HEK293 (cell line): ENCODE measurements at regions not wholly inside any gene's neighbourhood (a gene's known extent, or its start where the extent isn't known, plus 50 kb on each side); places are given as distances from the start of the nearest gene placed in this dataset.

Experiments
- CTCF ChIA-PET: fragments of 350-600 bp; formaldehyde crosslinking; extraction: SDS; loops from one replicate; lab custom pipeline; 2021; ENCODE audit warnings: antibody characterized with exemption; lab: Yijun Ruan, JAX
- POLR2A ChIA-PET: fragments of 300-600 bp; formaldehyde crosslinking; extraction: SDS; loops from one replicate; lab custom pipeline; 2020; ENCODE audit warnings: antibody characterized with exemption, inconsistent platforms; lab: Yijun Ruan, JAX
- H3K27ac ChIP-seq: fragments of 200-500 bp; sonication (Bioruptor generic); 2 replicates; pipeline ENCODE4 v1.5.1; 2014; ENCODE audit warnings: low read depth, low read length, control low read depth, inconsistent platforms; ENCODE audit errors: extremely low read depth
- H3K36me3 ChIP-seq, 2 experiments: fragments of 200-500 bp in 1 of 2; sonication (Bioruptor generic) in 1 of 2; 1 replicate in 1 of 2; 2 replicates in 1 of 2; pipeline ENCODE4 v1.5.1; 2014 to 2017; ENCODE audit warnings: inconsistent platforms in 2 of 2, low read length in 2 of 2; ENCODE audit not compliant: control insufficient read depth in 2 of 2, insufficient read depth in 1 of 2
- H3K4me1 ChIP-seq: fragments of 200-500 bp; sonication (Bioruptor generic); 2 replicates; pipeline ENCODE4 v1.5.1; 2014; ENCODE audit warnings: mild to moderate bottlenecking, low read length, inconsistent platforms; ENCODE audit not compliant: control insufficient read depth, insufficient read depth
- H3K4me3 ChIP-seq: 2 replicates; pipeline ENCODE4 v1.5.1; 2011; ENCODE audit warnings: low read depth, mild to moderate bottlenecking, control low read depth, low read length, moderate library complexity
- H3K9me3 ChIP-seq: fragments of 200-500 bp; sonication (Bioruptor generic); 2 replicates; pipeline ENCODE4 v1.5.1; 2014; ENCODE audit warnings: low read depth, low read length, inconsistent platforms; ENCODE audit not compliant: control insufficient read depth, insufficient read depth
- KLF10 ChIP-seq: fragments of 450-650 bp; IDR thresholded peaks from 2 replicates; pipeline ENCODE4 v1.5.1; 2018; ENCODE audit warnings: missing biosample characterization, mild to moderate bottlenecking, missing genetic modification characterization
- PATZ1 ChIP-seq: fragments of 450-650 bp; formaldehyde crosslinking; IDR thresholded peaks from 2 replicates; pipeline ENCODE4 v1.5.1; 2016; ENCODE audit warnings: missing biosample characterization, missing genetic modification characterization
- YY1 ChIP-seq: fragments of 450-650 bp; formaldehyde crosslinking; IDR thresholded peaks from 2 replicates; pipeline ENCODE4 v1.5.1; 2018; ENCODE audit warnings: missing biosample characterization, missing genetic modification characterization
- ZBTB1 ChIP-seq: fragments of 450-650 bp; formaldehyde crosslinking; IDR thresholded peaks from 2 replicates; pipeline ENCODE4 v1.5.1; 2016; ENCODE audit warnings: missing biosample characterization, missing genetic modification characterization
- ZBTB20 ChIP-seq: fragments of 450-650 bp; formaldehyde crosslinking; IDR thresholded peaks from 2 replicates; pipeline ENCODE4 v1.5.1; 2016; ENCODE audit warnings: missing biosample characterization, missing genetic modification characterization
- ZBTB49 ChIP-seq: fragments of 450-650 bp; formaldehyde crosslinking; IDR thresholded peaks from 2 replicates; pipeline ENCODE4 v1.5.1; 2016; ENCODE audit warnings: missing biosample characterization, missing genetic modification characterization, low read depth
- ZFHX2 ChIP-seq: fragments of 450-650 bp; formaldehyde crosslinking; conservative IDR thresholded peaks from 2 replicates; pipeline ENCODE4 v1.5.1; 2016; ENCODE audit warnings: missing biosample characterization, missing genetic modification characterization
- ZNF2 ChIP-seq: fragments of 450-650 bp; formaldehyde crosslinking; IDR thresholded peaks from 2 replicates; pipeline ENCODE4 v1.5.1; 2016; ENCODE audit warnings: missing biosample characterization, missing genetic modification characterization
- ZNF335 ChIP-seq: fragments of 450-650 bp; formaldehyde crosslinking; conservative IDR thresholded peaks from 2 replicates; pipeline ENCODE4 v1.5.1; 2016; ENCODE audit warnings: missing biosample characterization, missing genetic modification characterization
- ZNF501 ChIP-seq: fragments of 450-650 bp; formaldehyde crosslinking; IDR thresholded peaks from 2 replicates; pipeline ENCODE4 v1.5.1; 2016; ENCODE audit warnings: missing biosample characterization, missing genetic modification characterization
- ZNF558 ChIP-seq: fragments of 450-650 bp; formaldehyde crosslinking; IDR thresholded peaks from 2 replicates; pipeline ENCODE4 v1.5.1; 2016; ENCODE audit warnings: missing biosample characterization, missing genetic modification characterization
- ZNF571 ChIP-seq: fragments of 450-650 bp; formaldehyde crosslinking; IDR thresholded peaks from 2 replicates; pipeline ENCODE4 v1.5.0; 2017; ENCODE audit warnings: missing biosample characterization, missing genetic modification characterization
- ZNF654 ChIP-seq: fragments of 450-650 bp; formaldehyde crosslinking; IDR thresholded peaks from 2 replicates; pipeline ENCODE4 v1.5.1; 2016; ENCODE audit warnings: low read depth, missing biosample characterization, missing genetic modification characterization
- ZNF677 ChIP-seq: fragments of 450-650 bp; IDR thresholded peaks from 2 replicates; pipeline ENCODE4 v1.5.0; 2018; ENCODE audit warnings: missing biosample characterization, mild to moderate bottlenecking, missing genetic modification characterization, moderate library complexity
- ZNF747 ChIP-seq: fragments of 450-650 bp; formaldehyde crosslinking; IDR thresholded peaks from 2 replicates; pipeline ENCODE4 v1.5.1; 2016; ENCODE audit warnings: missing biosample characterization, missing genetic modification characterization
- ZNF768 ChIP-seq: fragments of 450-650 bp; formaldehyde crosslinking; IDR thresholded peaks from 2 replicates; pipeline ENCODE4 v1.5.1; 2018; ENCODE audit warnings: missing biosample characterization, mild to moderate bottlenecking, missing genetic modification characterization
- TF ChIP-seq, protein P1 (sequence below): fragments of 450-650 bp; formaldehyde crosslinking; IDR thresholded peaks from 2 replicates; pipeline ENCODE4 v1.5.1; 2016; ENCODE audit warnings: missing biosample characterization, missing genetic modification characterization
- TF ChIP-seq, protein P2 (sequence below): fragments of 450-650 bp; formaldehyde crosslinking; IDR thresholded peaks from 2 replicates; pipeline ENCODE4 v1.5.1; 2016; ENCODE audit warnings: missing biosample characterization, missing genetic modification characterization

GRCh38 chr9:115717711-115718173 is 435.8 kb upstream of the PAPPA start:
- no peak overlapping the region for H3K4me3 ChIP-seq
- H3K4me1 ChIP-seq = no peaks in the 10 kb centered on the region
- no peaks in the 10 kb centered on the region for H3K9me3 ChIP-seq
- TF ChIP-seq KLF10 (tag by site-specific recombination) (no peak), ZBTB49 (tag by site-specific recombination) (no peak), ZNF501 (tag by site-specific recombination) (no peak), ZNF677 (tag by site-specific recombination) (no peak), ZNF571 (tag by site-specific recombination) (no peak), PATZ1 (tag by site-specific recombination) (no peak), ZNF2 (tag by site-specific recombination) (no peak), YY1 (no peak), ZFHX2 (tag by site-specific recombination) (no peak), ZNF654 (tag by site-specific recombination) (no peak), ZNF558 (tag by site-specific recombination) (no peak), ZBTB1 (tag by site-specific recombination) (no peak), ZNF747 (tag by site-specific recombination) (no peak), ZNF335 (no peak)
- TF ChIP-seq, protein P1, sequence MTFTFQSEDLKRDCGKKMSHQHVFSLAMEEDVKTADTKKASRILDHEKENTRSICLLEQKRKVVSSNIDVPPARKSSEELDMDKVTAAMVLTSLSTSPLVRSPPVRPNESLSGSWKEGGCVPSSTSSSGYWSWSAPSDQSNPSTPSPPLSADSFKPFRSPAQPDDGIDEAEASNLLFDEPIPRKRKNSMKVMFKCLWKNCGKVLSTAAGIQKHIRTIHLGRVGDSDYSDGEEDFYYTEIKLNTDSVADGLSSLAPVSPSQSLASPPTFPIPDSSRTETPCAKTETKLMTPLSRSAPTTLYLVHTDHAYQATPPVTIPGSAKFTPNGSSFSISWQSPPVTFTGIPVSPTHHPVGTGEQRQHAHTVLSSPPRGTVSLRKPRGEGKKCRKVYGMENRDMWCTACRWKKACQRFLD (tag by site-specific recombination) = no peak
- TF ChIP-seq, protein P2, sequence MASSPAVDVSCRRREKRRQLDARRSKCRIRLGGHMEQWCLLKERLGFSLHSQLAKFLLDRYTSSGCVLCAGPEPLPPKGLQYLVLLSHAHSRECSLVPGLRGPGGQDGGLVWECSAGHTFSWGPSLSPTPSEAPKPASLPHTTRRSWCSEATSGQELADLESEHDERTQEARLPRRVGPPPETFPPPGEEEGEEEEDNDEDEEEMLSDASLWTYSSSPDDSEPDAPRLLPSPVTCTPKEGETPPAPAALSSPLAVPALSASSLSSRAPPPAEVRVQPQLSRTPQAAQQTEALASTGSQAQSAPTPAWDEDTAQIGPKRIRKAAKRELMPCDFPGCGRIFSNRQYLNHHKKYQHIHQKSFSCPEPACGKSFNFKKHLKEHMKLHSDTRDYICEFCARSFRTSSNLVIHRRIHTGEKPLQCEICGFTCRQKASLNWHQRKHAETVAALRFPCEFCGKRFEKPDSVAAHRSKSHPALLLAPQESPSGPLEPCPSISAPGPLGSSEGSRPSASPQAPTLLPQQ (tag by site-specific recombination) = no peak
- no peaks in the 10 kb centered on the region for H3K36me3 ChIP-seq
- ChIA-PET CTCF (interaction anchor here (0.7 kb wide), 1 partner anchor 126 kb away, joined by 3 read pairs; no protein-coding TSS in a partner anchor), POLR2A (no interaction called here)
- no peak overlapping the region for H3K27ac ChIP-seq

- Histone ChIP-seq H3K36me3 (no peaks in the 10 kb centered on the region), H3K4me1 (0 out of 2 replicates have a peak, but pooled peaks cover 4% of the 10 kb centered on the region), H3K4me3 (no peak overlapping the region), H3K27ac (no peak overlapping the region), H3K9me3 (no peaks in the 10 kb centered on the region)
- no peak for TF ChIP-seq ZBTB20 (tag by site-specific recombination)
- no peak for TF ChIP-seq ZNF768 (tag by site-specific recombination)
- ChIA-PET POLR2A (no interaction called here), CTCF (interaction anchor here (0.7 kb wide), 1 partner anchor 420 kb away, joined by 3 read pairs; no protein-coding TSS in a partner anchor)
Observed at GRCh38 chr9:115730396-115730795, 423.2 kb upstream of the PAPPA start.
